B cell (primary cell): ENCODE measurements at regions not wholly inside any gene's neighbourhood (a gene's known extent, or its start where the extent isn't known, plus 50 kb on each side); places are given as distances from the start of the nearest gene placed in this dataset.
A peak's percentile ranks its signal among the peaks of the same experiment; 100 is the strongest.

Experiments used
- ATAC-seq: fragments of 200-7000 bp; cut with Tn5 transposase; one replicate; pipeline ENCODE4 v1.10.0; 2021; ENCODE audit warnings: low read depth, mild to moderate bottlenecking, moderate number of reproducible peaks, moderate library complexity
- CTCF ChIA-PET: fragments of 350-600 bp; sonication (Branson Sonifier 250); formaldehyde crosslinking; loops from one replicate; lab custom pipeline; 2021; ENCODE audit warnings: antibody characterized with exemption, inconsistent platforms; lab: Charles Lee
- POLR2A ChIA-PET: fragments of 350-600 bp; sonication (Branson Sonifier 250); formaldehyde crosslinking; loops from one replicate; lab custom pipeline; 2021; ENCODE audit warnings: antibody characterized with exemption; lab: Charles Lee
- DNase-seq: peaks from one replicate; pipeline ENCODE4 v3.0.0; 2013
- H2AFZ ChIP-seq: 2 replicates; pipeline ENCODE4 v1.6.1; 2012; ENCODE audit warnings: mild to moderate bottlenecking, low read depth, low read length; ENCODE audit not compliant: insufficient read depth, poor library complexity, severe bottlenecking
- H3K27ac ChIP-seq, 2 donors: 1 replicate in 1 of 2; 2 replicates in 1 of 2; pipeline ENCODE4 v1.5.1; 2012 to 2013; ENCODE audit warnings: low read length in 2 of 2, mild to moderate bottlenecking in 2 of 2, moderate library complexity in 1 of 2
- H3K27me3 ChIP-seq, 4 experiments: fragments of 200-600 bp in 1 of 4; sonication (generic) in 1 of 4; replicated peaks in 1 of 4; 1 replicate in 2 of 4; 2 replicates in 2 of 4; pipeline versions ENCODE4 v1.6.1 to v1.7.0; 2013 to 2016; ENCODE audit warnings: low read length in 3 of 4, mild to moderate bottlenecking in 2 of 4, mixed read lengths in 1 of 4, moderate library complexity in 1 of 4; ENCODE audit not compliant: insufficient read depth in 4 of 4, control insufficient read depth in 3 of 4; ENCODE audit errors: control extremely low read depth in 1 of 4
- H3K36me3 ChIP-seq, 2 experiments: replicated peaks in 1 of 2; 1 replicate in 1 of 2; 2 replicates in 1 of 2; pipeline versions ENCODE4 v1.6.1 to v1.7.1; 2013; ENCODE audit warnings: low read length in 1 of 2; ENCODE audit not compliant: insufficient read depth in 2 of 2, control insufficient read depth in 1 of 2; ENCODE audit errors: control extremely low read depth in 1 of 2, extremely low read depth in 1 of 2
- H3K4me1 ChIP-seq, 2 donors: fragments of 200-600 bp in 1 of 2; sonication (generic) in 1 of 2; 1 replicate in 1 of 2; 2 replicates in 1 of 2; pipeline versions ENCODE4 v1.5.1 to v1.6.1; 2013 to 2017; ENCODE audit warnings: low read length in 2 of 2; ENCODE audit not compliant: control insufficient read depth in 2 of 2, insufficient read depth in 2 of 2
- H3K4me2 ChIP-seq: replicated peaks from 2 replicates; pipeline ENCODE3; 2012; ENCODE audit warnings: mild to moderate bottlenecking, low read depth, low read length; ENCODE audit not compliant: poor library complexity, severe bottlenecking
- H3K4me3 ChIP-seq, 5 experiments: fragments of 200-600 bp in 1 of 5; sonication (generic) in 1 of 5; 1 replicate in 3 of 5; 2 replicates in 2 of 5; pipeline versions ENCODE4 v1.5.1 to v1.7.0; 2011 to 2016; ENCODE audit warnings: low read length in 4 of 5, mild to moderate bottlenecking in 4 of 5, low read depth in 2 of 5, control low read depth in 1 of 5, moderate library complexity in 1 of 5; ENCODE audit not compliant: insufficient read depth in 1 of 5; ENCODE audit errors: control extremely low read depth in 1 of 5, extremely low read depth in 1 of 5
- H3K79me2 ChIP-seq: fragments of 200-600 bp; sonication (generic); one replicate; pipeline ENCODE4 v1.6.0; 2016; ENCODE audit warnings: low read length; ENCODE audit not compliant: control insufficient read depth, insufficient read depth
- H3K9ac ChIP-seq: fragments of 200-600 bp; sonication (generic); 2 replicates; pipeline ENCODE4 v1.6.1; 2017; ENCODE audit warnings: mild to moderate bottlenecking, low read length, moderate library complexity
- H3K9me3 ChIP-seq, 3 donors: one replicate each; pipeline versions ENCODE4 v1.6.1 to v1.7.1; 2013; ENCODE audit warnings: low read length in 2 of 3; ENCODE audit not compliant: control insufficient read depth in 2 of 3, insufficient read depth in 1 of 3; ENCODE audit errors: control extremely low read depth in 1 of 3
- H4K20me1 ChIP-seq: 2 replicates; pipeline ENCODE4 v1.6.0; 2012; ENCODE audit warnings: mild to moderate bottlenecking, low read length; ENCODE audit not compliant: insufficient read depth, control insufficient read depth, poor library complexity, severe bottlenecking
- H3K27ac Mint-ChIP-seq: one replicate; pipeline ENCODE4 v1.8.0; 2021; ENCODE audit warnings: mixed read lengths
- H3K27me3 Mint-ChIP-seq: one replicate; pipeline ENCODE4 v1.8.0; 2021; ENCODE audit warnings: mixed read lengths
- H3K4me1 Mint-ChIP-seq: one replicate; pipeline ENCODE4 v1.8.0; 2021; ENCODE audit warnings: mixed read lengths
- H3K4me3 Mint-ChIP-seq: one replicate; pipeline ENCODE4 v1.8.0; 2021; ENCODE audit warnings: mixed read lengths
- H3K9me3 Mint-ChIP-seq: one replicate; pipeline ENCODE4 v1.8.0; 2022; ENCODE audit warnings: mixed read lengths; ENCODE audit not compliant: insufficient read depth
- EZH2 ChIP-seq: IDR thresholded peaks from 2 replicates; pipeline ENCODE4 v1.6.1; 2012; ENCODE audit warnings: borderline replicate concordance, low read depth, mild to moderate bottlenecking, moderate library complexity, low read length; ENCODE audit not compliant: insufficient read depth, poor library complexity, severe bottlenecking
- WGBS: methylation state at CpG from one replicate; pipeline ENCODE4 v1.1.5; 2013; ENCODE audit warnings: missing lambda C conversion rate; ENCODE audit not compliant: insufficient coverage; 5-methylcytosine and 5-hydroxymethylcytosine counted together
- intact Hi-C: fragments of 100-400 bp; cut with micrococcal nuclease; formaldehyde crosslinking; loops from one replicate; pipeline ENCODE4 v1.10.0; 2022
- TF ChIP-seq, protein P1 (sequence below): fragments of 200-600 bp; IDR thresholded peaks from one replicate; pipeline ENCODE4 v1.8.0; 2022; ENCODE audit warnings: antibody characterized with exemption, mild to moderate bottlenecking

DNA sequence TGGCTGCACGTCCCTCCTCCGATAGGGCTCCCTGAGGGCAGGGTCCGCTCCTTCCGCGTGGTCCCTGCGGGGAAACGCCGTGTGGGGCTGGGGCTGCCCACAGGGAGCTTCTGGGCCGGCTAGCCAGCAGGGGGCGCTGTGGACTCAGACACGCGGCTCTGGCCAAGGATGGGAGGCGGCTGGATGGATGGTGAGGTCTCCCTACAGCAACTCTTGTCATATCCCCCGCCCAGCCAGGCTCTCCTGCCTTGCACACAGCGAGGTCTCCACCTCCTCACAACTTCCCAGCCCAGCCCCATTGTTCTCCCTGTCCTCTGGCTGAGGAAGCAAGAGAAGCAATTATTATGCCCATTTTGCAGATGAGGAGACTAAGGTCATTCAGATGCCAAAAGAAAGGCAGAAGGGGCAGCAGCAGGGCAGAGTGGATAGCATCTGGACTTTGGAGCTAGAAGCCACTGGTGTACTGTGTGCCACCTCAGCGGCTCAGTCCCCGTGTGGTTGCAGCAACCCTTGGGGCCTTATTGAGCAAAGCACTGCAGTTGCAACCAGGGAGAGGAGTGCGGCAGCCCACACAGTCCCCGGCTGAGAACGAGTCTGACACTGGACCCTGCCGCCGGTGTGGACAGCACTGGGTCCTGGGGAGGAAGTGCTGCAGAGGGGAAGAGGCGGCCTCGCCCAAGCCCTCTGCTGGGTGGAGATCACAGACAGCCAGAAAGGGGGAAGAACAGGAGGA is 99.0 kb downstream of the ZFP36L2 start:
- H3K4me3 Mint-ChIP-seq: no peak overlapping the region
- H4K20me1 ChIP-seq: no peaks in the 10 kb centered on the region
- H3K4me2 ChIP-seq: peak overlapping the region; percentile 31
- H3K27me3 ChIP-seq: peaks cover 0 to 2% (median 0%) of the 10 kb centered on the region in 4 experiments
- H3K4me1 Mint-ChIP-seq: peaks cover 80% of the 10 kb centered on the region
- no peaks in the 10 kb centered on the region for H3K9me3 Mint-ChIP-seq
- H3K27me3 Mint-ChIP-seq: no peaks in the 10 kb centered on the region
- peak overlapping the region; percentile 80 for H3K27ac Mint-ChIP-seq
- no peak overlapping the region for H2AFZ ChIP-seq
- no peaks in the 10 kb centered on the region for H3K36me3 ChIP-seq
- intact Hi-C loops: loop anchor here (1.0 kb wide), 1 partner anchor 357 kb away; no protein-coding TSS in a partner anchor
- ATAC-seq: no peak
- H3K9ac ChIP-seq: no peak overlapping the region
- H3K4me1 ChIP-seq: peaks cover 75 to 86% of the 10 kb centered on the region in 2 donors
- peaks cover 0 to 13% (median 0%) of the 10 kb centered on the region in 3 donors for H3K9me3 ChIP-seq
- H3K27ac ChIP-seq: no peak overlapping the region
- ChIA-PET POLR2A (interaction anchor here (1.0 to 14.8 kb wide), 4 partner anchors 19 to 180 kb away, joined by 4 to 561 read pairs (median 8); partner anchors contain the start of gene ZFP36L2), CTCF (interaction anchor here (0.6 to 15.3 kb wide), 19 partner anchors 11 to 414 kb away, joined by 3 to 650 read pairs (median 7); partner anchors contain the start of gene ZFP36L2)
- DNase-seq: peak; percentile 77
- H3K79me2 ChIP-seq: no peaks in the 10 kb centered on the region
- H3K4me3 ChIP-seq: no peak overlapping the region
- 73% methylated on average over 16 of the region's 24 CpGs for WGBS
- TF ChIP-seq EZH2: no peak
- TF ChIP-seq, protein P1, sequence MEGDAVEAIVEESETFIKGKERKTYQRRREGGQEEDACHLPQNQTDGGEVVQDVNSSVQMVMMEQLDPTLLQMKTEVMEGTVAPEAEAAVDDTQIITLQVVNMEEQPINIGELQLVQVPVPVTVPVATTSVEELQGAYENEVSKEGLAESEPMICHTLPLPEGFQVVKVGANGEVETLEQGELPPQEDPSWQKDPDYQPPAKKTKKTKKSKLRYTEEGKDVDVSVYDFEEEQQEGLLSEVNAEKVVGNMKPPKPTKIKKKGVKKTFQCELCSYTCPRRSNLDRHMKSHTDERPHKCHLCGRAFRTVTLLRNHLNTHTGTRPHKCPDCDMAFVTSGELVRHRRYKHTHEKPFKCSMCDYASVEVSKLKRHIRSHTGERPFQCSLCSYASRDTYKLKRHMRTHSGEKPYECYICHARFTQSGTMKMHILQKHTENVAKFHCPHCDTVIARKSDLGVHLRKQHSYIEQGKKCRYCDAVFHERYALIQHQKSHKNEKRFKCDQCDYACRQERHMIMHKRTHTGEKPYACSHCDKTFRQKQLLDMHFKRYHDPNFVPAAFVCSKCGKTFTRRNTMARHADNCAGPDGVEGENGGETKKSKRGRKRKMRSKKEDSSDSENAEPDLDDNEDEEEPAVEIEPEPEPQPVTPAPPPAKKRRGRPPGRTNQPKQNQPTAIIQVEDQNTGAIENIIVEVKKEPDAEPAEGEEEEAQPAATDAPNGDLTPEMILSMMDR: peak; percentile 75

DNA sequence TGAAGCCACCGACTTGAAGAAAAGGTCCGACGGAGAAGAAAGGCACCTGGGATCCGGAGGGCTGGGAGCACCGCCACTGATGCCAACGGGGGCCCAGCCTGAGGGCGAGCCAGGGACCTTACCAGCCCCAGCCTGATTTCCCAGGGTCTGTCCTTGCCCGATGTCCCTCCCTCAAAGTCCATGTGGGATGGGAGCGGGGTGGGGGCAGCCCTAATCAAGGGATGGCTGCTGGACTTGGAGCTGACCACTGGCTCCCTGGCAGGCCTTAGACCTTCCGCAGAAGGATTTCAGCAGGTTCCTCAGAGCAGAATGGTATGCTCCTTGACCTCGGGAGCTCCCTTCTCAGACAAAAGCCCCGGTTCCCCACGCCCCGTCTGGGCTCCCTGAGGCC is 99.6 kb downstream of the ZFP36L2 start:
- ChIA-PET CTCF (interaction anchor here (0.8 to 15.3 kb wide), 18 partner anchors 11 to 414 kb away, joined by 3 to 650 read pairs (median 8); partner anchors contain the start of gene ZFP36L2), POLR2A (interaction anchor here (1.0 to 14.8 kb wide), 4 partner anchors 19 to 180 kb away, joined by 4 to 561 read pairs (median 8); partner anchors contain the start of gene ZFP36L2)
- WGBS: 98% methylated on average over 14 of the region's 14 CpGs
- TF ChIP-seq, protein P1: no peak
- no peak for TF ChIP-seq EZH2
- H3K9ac ChIP-seq: no peak overlapping the region
- no peak overlapping the region for H3K4me3 Mint-ChIP-seq
- H3K4me2 ChIP-seq: no peak overlapping the region
- no peaks in the 10 kb centered on the region for H3K27me3 Mint-ChIP-seq
- H2AFZ ChIP-seq: no peak overlapping the region
- H3K27me3 ChIP-seq: peaks cover 0 to 2% (median 0%) of the 10 kb centered on the region in 4 experiments
- H4K20me1 ChIP-seq: no peaks in the 10 kb centered on the region
- peaks cover 74% of the 10 kb centered on the region for H3K4me1 Mint-ChIP-seq
- H3K27ac ChIP-seq: no peak overlapping the region
- intact Hi-C loops: loop anchor here (1.0 kb wide), 1 partner anchor 357 kb away; no protein-coding TSS in a partner anchor
- H3K27ac Mint-ChIP-seq: no peak overlapping the region
- no peaks in the 10 kb centered on the region for H3K36me3 ChIP-seq
- H3K4me3 ChIP-seq: no peak overlapping the region
- H3K9me3 Mint-ChIP-seq: no peaks in the 10 kb centered on the region
- no peak for ATAC-seq
- H3K4me1 ChIP-seq: peaks cover 69 to 81% of the 10 kb centered on the region in 2 donors
- peaks cover 0 to 13% (median 0%) of the 10 kb centered on the region in 3 donors for H3K9me3 ChIP-seq
- H3K79me2 ChIP-seq: no peaks in the 10 kb centered on the region
- no peak for DNase-seq
